NCI-H446 (cell line): ENCODE measurements at regions not wholly inside any gene's neighbourhood (a gene's known extent, or its start where the extent isn't known, plus 50 kb on each side); places are given as distances from the start of the nearest gene placed in this dataset.
"Not testable (repeated sequence)": the region's sequence is repeated elsewhere in the genome, so short reads cannot be mapped to it uniquely, and the experiment has no call there.

ENCODE experiments used
- DNase-seq, 2 experiments: peaks; one replicate each; lab custom pipeline; 2025; lab: John Stamatoyannopoulos, UW

- DNase-seq, result no peak
These were observed 176.3 kb downstream of the TMEM161B start for GRCh38 chr5:88092358-88092757.

DNA sequence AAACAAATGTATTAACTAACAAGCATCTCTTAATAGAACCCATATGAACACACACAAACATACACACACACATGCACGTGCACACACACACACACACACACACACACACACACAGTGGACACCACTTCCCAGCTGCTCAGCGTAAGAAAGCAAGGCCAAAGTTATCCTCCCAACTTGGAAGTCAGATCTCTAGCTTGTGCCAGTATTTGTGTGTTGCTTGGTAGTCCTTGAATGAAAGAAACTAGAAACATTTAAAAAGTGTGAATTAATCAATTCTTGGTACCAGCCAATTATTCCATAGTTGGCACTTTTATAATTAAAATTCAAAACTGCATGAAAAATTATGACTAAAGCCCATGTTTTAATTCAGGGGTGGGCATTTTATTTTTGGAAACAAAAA lies 178.1 kb downstream of the TMEM161B start:
- no peak for DNase-seq

DNA sequence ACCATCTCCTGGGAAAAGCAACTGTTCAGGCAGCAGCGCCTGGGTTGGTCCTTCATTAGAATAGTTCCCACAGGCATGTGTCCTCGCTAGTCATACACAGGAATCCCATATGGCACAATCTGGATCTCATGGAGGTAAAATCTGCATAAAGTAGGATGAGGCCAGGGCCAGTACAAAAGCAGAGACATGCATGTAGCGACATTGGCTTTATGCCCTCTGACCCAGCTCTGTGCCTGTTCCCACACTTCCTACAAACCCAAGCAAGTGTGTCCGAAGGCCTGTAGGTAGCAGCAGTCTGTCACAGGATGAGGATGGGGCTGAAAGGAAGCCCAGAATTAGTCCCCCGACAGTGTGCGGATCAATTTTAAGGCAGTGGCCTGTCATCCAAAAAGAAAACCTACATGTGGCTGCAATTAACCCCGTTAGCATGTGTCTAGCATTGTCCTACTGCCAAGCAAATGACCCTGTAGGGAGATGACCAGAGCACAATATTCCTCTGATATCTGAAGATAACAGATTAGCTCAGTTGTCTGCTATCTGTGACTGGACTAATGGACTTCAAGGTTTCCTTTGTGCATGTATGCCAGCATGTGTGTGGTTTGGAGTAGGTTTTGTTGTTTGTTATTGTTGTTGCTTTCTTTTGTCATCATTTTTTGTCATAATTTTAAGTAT lies 178.8 kb downstream of the TMEM161B start:
- no peak for DNase-seq

- DNase-seq, result no peak
These were observed 183.2 kb downstream of the TMEM161B start for GRCh38 chr5:88085462-88085861.

GRCh38 chr5:88081877-88082276 lies 186.8 kb downstream of the TMEM161B start:
- no peak for DNase-seq

GRCh38 chr5:88063813-88064212 lies 204.8 kb downstream of the TMEM161B start:
- DNase-seq, result no peak

- DNase-seq, result no peak
These were observed 208.5 kb downstream of the TMEM161B start for GRCh38 chr5:88060194-88060593.

DNA sequence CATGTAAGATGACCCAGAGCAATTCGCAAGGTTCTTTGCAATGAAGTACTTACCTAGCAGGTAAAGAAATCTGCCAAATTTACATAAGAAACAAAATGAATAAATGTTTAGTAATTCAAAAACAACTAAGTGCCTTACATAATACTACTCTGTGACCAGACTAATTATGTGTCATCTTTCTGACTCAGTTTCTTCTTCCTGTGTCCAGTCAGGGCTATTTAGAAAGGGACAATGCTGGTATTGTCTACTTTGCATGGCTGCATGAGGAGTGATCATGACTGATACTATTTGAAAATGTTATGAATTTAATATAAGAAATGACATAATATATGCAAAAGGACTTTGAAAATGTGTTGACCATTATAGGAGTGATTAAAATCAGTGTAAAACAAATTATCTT lies 210.0 kb downstream of the TMEM161B start:
- DNase-seq, result no peak

DNA sequence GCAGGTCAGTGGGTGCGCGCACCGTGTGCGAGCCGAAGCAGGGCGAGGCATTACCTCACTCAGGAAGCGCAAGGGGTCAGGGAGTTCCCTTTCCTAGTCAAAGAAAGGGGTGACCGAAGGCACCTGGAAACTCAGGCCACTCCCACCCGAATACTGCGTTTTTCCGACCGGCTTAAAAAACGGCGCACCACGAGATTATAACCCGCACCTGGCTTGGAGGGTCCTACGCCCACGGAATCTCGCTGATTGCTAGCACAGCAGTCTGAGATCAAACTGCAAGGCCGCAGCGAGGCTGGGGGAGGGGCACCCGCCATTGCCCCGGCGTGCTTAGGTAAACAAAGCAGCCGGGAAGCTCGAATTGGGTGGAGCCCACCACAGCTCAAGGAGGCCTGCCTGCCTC lies 216.2 kb downstream of the TMEM161B start:
- DNase-seq, result not testable (repeated sequence)

- no peak for DNase-seq
These were observed 217.5 kb downstream of the TMEM161B start for GRCh38 chr5:88051148-88051547.

DNA sequence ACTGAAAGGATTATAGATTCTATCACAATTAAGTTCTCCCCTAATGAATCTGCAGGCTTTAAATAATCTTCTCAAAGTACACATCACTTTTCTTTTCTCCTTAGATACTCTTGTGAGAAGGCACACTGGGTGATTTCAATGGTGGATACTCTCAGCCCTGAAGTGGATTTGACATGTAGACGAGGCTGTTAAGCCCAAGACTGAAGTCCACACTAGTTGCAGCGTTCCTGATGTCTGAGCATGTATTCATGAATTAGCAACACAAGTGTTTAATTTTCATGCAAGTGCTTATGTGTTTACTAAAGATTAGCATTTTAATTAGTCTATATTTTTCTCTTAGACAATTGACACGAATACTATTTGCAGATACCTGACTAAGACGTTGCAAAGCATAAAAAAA lies 218.9 kb downstream of the TMEM161B start:
- DNase-seq, result no peak

DNA sequence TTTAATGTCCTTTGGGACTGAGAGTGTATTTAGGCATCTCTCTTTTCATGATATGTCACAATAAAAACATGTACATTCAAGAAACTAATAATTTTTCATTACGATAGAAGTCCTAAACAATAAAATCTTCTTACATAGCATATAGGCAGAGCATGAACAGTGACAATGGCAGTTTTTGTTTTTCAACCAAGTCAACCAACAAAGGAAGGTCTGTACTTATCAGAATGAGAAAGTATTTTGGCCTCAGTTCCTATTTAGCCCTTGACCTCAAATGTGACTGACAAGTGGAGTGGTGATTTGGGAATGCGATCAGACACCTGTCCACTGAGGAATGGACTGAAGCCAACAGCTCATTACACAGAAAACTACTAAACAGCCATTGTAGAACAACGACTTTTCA lies 219.5 kb downstream of the TMEM161B start:
- no peak for DNase-seq

- no peak for DNase-seq
These were observed 222.6 kb downstream of the TMEM161B start for GRCh38 chr5:88045931-88046461.

- no peak for DNase-seq
These were observed 223.5 kb downstream of the TMEM161B start for GRCh38 chr5:88045165-88045564.

DNA sequence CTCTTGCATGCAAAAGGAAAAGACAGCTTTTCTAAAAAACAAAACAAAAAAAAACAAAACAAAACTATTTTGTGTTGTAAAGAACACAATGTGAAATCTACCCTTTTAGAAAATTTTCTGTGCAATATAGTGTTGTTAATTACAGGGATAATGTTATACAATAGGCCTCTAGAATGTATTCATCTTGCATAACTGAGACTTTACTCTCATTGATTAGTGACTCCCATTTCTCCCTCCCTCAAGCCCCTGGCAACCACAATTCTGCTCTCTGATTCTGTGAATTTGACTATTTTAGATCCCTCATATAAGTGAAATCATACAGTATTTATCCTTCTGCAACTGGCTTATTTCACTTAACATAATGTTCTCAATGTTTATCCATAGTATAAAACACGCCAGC lies 234.1 kb downstream of the TMEM161B start:
- no peak for DNase-seq

DNA sequence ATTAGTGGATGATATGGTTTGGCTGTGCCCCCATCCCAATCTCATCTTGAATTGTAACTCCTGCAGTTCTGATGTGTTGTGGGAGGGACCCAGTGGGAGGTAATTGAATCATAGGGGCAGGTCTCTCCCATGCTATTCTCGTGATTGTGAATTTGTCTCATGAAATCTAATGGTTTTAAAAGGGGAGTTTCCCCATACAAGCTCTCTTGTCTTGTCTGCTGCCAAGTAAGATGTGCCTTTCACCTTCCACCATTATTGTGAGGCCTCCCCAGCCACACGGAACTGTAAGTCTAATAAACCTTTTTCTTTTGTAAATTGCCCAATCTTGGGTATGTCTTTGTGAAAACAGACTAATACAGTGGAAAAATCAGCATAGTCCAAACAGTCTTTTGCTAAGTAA lies 235.5 kb downstream of the TMEM161B start:
- no peak for DNase-seq

- no peak for DNase-seq
These were observed 239.6 kb downstream of the TMEM161B start for GRCh38 chr5:88029011-88029410.

DNA sequence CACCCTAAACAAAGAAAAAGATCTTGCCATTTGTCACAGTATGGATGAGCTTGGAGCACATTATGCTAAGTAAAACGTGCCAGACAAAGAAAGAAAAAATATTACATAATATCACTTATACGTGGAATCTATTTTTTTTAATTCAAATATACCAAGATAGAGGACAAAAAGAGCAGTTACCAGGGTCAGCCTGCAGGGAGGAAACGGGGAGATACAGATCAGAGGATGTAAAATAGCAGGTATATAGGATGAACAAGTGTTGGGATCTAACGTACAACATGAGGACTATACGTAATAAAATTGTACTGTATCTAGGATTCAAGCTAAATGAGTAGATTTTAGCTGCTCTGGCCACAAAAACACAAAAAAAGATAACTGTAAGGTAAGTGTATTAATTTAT lies 247.5 kb downstream of the TMEM161B start:
- DNase-seq, result no peak

- DNase-seq, result not testable (repeated sequence)
These were observed 253.7 kb downstream of the TMEM161B start for GRCh38 chr5:88014984-88015383.

- DNase-seq, result no peak
These were observed 267.8 kb downstream of the TMEM161B start for GRCh38 chr5:88000877-88001276.

DNA sequence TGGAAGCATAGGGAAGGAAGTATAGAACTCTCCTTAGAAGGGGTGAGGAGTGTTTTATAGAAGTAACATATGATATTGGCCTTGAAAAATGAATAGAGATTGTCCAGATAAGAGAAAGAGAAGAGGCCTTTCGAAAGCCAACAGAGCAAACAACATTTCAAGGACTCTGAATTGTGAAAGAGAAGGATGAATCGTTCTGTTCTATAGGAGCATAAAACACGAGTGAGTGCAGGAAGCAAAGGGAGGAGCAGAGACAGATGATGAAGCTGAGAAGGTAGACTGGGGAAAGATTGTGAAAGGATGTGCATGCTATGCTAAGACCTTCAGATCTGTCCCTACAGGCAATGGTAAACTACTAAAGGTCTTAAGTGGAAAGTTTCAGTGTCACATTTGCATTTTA lies 271.0 kb downstream of the TMEM161B start:
- DNase-seq, result no peak

DNA sequence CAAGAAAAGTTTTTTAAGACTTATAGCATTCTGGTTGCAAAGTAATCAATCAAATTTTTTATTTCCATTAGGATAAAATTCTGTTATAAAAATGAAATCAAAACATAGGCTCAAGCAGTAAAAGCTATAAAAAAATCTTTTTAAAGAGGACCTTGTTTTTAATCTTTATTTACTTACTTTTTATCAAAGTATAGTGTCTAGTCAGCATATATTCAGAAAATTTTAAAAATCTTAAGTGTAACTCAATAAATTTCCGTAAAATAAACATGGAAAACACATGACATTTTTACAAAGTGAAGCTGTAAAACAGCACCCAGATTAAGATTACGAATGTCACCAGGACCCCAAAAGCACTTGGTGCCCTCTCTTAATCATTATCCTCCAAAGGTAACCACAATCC lies 302.4 kb downstream of the TMEM161B start:
- DNase-seq, result no peak

DNA sequence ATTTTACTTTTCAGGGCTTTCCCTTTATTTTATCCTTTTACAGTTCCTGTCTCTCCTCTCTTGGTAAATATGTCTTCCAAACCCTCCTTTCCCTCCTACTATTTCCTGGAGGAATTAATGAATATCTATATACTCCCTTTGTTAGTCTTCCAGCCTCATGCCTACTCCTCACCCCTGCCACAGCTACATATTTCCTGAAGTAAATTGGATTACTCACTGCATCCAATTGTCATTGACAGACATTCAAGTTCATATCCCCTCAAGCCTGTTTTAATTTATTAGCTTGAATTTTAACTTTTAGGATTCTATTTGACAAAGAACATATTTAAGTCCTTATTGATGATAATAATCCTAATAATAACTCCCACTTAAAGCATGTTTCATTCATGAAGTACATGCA lies 314.5 kb downstream of the TMEM161B start:
- DNase-seq, result no peak

DNA sequence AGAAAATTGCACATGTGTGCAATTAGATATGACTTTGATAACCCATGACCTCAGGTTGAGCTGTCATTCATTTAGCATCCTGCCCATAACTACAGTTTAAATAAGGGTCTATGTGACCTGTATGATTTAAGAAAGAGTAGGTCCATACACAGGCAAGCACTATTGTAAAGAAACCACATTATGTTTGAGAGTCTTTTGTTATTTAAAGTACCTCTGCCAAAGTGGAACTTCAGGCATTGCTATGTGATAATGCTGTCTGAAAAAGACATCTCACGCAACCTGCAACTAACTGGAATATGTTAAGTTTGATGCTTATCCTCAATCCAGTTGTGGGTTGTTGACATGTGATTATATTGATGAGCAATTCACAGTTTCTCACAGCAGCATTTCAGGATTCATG lies 317.0 kb downstream of the TMEM161B start:
- DNase-seq, result no peak
